ENCODE measurements at regions not wholly inside any gene's neighbourhood (a gene's known extent, or its start where the extent isn't known, plus 50 kb on each side); places are given as distances from the start of the nearest gene placed in this dataset.

DNA sequence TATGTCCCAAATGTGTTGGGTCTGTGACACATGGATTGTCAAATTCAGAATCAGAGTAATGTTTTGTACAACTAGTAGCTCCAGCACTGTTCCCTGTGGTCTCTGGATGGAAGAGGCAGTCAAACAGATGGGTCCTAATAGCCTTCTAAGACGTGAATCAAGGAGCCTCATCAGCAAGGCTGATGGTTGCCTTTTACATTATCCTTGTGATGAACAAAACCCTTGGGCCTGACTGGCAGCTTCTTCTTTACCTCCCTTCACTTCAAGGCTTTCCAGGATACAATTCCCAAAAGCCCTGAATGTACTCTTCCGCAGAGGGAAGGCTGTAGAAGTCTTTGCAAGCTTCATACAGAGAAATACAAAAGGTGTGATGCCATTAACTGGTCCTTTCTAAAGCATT lies 633.3 kb downstream of the USP25 start:
- DNase-seq (ENCODE audit: low read depth), result no peak

DNA sequence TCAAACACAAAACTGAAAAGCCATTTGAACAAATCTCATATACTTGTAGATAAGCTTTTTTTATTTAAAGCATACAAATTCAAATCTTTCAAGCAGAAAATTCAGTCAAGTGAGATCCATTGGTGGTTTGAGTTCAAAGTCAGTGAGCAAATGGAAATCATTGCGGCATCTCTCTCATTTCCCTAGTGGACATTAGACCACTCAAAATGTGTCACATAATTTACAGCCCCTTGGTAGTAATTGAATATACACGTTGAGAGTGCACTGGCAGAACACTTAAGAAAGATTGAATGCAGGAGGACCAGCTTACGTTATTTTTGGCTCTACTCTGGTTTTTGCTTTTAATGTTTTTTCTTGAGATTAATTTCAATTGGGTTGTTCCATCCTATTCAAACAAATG lies 633.7 kb downstream of the USP25 start:
- DNase-seq (ENCODE audit: low read depth), result no peak

DNA sequence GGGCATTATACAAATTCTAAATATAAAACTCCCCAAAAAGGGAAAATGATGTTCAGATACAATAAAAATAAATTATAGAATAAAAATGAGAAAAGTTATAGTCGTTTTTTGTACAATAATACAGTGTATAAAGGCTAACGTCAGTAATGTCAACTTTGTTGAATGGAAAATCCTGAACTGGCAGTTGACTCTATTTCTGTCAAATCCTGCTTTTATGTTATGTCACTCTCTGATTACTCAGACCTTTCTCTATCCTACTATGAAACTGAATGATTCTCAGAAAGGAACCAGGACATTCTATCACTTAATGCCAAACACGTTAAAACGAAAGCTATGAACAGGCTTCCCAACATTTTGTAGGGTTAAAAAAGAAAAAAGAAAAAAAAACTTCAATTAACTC lies 636.4 kb downstream of the USP25 start:
- DNase-seq (ENCODE audit: low read depth), result no peak

DNA sequence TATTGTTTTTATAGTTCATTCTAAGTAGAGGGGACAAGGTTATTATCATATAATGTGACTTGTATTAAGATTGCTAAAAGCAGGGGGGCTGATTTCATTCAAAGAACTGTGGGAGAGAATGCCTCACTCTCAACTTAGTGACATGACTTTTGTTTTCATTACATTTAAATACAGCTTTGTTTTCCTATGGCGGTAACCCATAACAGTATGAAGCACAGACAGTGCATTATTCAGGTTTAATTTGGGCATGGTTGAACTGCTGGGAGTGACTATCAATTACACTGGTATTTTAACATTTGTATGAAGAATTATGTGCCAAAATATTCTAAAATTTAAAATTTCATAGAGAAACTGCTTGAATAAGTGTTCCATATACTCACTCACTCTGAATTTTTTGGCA lies 637.3 kb downstream of the USP25 start:
- DNase-seq (ENCODE audit: low read depth), result no peak

DNA sequence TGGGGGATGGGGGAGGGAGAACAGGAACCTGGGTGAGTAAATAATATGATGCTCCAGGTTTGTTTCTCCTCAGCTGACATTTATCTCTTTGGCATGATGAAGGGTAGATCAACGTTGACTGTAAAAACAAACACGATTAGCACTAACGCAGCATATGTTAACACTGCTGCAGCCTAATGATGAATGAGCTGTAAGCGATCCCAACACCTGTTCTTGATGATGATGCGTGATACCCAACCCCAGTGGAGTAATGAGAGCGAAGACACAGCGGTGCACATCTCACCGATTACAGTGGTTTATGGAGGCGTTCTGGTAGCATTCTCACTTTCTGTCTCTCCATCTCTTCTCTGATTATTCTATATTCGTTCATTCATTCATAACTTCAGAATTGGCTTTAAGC lies 640.4 kb downstream of the USP25 start:
- no peak for DNase-seq (ENCODE audit: low read depth)

DNA sequence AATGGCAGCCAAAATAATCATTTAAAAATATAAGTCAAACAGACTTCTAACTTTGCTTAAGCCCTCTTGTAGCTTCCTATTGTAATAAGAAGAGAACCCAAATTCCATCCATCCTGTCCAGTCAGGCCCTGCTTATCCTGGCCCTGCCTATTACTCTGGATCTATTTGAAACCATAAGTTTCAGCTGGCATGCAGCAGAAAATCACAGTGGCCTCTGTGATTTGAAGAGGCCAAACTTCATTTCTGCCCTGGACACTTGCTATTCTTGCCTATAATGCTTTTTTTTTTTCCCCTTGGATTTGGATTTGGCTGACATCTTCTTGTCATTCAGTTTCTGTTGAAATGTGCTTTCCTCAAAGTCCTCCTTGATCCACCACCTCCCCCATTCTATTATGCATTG lies 642.8 kb downstream of the USP25 start:
- DNase-seq (ENCODE audit: low read depth), result no peak

DNA sequence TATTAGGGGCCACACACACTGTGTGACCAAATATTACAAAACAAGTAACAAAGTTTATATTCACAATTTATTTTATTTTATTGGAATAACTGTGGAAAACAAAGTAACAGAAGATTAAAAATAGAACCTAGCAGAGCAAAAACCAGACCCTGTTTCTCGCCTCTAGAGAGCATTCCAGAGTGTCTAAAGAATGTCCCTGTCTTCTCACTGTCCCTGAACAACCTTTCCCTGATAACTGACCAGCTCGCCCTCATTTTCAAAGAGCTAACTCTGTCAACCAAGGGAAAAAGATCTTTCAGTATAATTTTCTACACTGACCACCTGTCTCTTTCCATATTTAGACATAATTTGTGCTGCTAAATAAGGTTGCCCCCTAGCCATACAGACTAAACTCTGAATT lies 646.9 kb downstream of the USP25 start:
- DNase-seq (ENCODE audit: low read depth), result no peak

DNA sequence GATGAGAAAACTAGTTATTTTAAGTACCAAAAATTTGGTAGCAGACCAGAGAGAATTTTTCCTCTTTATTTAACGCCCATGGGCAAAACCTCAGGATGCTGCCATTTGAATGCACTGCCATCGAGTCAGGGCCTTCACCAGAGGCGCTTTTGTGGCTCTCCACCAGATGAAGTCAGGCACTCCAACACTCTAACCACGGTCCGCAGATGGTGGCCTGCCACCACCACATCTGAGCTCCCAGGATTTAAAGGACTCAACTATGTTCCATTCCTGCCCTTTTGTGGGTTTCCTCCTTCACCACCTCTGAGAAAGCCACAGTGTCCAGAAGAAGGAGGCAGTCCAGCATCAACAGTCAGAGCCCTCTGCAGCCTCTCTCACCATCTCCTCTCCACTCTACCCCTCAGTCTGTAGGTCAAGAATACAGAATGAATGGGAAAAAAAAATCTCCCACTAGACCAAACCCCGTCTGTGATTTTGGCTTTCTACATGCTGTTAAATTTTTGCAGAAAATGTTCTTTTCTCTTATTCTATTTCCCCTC lies 647.4 kb downstream of the USP25 start:
- DNase-seq (ENCODE audit: low read depth), result no peak

DNA sequence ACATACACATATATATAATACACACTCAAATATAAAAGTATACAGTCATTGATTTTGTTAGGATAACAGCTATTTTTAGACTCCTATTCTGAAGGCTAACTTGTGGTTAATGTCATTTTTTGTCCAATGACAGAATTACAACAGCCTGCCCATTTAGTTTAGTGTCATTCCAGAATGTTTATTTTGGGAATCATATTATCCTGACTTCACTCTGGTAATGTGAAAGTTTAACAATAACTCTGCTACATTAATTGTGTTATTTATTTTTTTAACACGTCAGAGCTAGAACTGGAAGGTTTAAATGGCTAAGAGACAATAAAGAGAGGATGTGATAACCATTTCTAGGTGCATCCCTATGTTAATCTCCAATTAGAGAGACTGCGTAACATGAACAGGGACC lies 648.1 kb downstream of the USP25 start:
- DNase-seq (ENCODE audit: low read depth), result no peak

DNA sequence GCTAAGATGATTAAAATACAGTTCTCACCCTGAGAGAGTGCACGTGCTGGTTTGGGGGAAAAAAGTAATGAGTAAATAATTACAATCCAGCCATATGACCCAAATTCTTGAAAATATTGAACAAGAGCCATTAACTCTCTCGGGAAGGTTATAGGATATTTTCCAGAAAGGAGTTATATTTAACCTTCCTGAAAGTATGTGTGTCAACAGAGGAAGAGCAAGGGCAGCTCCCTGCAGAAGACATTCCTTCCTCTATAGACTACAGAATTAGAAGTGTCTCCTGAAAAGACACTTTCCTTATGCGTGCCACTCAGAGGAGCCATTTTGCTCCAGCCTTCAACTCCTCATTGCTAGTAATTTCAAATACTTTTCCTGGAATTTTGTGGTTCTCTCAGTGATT lies 648.7 kb downstream of the USP25 start:
- DNase-seq (ENCODE audit: low read depth), result no peak

DNA sequence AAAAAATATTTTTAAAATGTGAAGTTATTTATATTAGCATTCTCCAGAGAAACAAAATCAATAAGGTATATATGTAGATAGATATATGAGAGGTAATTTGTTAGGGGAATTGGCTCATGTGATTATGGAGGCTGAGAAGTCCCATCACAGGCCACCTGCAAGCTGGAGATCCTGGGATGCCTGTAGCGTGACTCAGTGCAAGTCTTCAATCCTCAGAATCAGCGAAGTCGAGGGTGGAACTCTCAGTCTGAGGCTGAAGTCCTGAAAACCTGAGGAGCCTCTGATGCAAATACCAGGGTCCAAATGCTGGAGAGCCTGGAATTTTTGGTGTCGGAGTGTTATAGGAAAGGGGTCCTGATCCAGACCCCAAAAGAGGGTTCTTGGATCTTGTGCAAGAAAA lies 658.5 kb downstream of the USP25 start:
- no peak for DNase-seq (ENCODE audit: low read depth)

DNA sequence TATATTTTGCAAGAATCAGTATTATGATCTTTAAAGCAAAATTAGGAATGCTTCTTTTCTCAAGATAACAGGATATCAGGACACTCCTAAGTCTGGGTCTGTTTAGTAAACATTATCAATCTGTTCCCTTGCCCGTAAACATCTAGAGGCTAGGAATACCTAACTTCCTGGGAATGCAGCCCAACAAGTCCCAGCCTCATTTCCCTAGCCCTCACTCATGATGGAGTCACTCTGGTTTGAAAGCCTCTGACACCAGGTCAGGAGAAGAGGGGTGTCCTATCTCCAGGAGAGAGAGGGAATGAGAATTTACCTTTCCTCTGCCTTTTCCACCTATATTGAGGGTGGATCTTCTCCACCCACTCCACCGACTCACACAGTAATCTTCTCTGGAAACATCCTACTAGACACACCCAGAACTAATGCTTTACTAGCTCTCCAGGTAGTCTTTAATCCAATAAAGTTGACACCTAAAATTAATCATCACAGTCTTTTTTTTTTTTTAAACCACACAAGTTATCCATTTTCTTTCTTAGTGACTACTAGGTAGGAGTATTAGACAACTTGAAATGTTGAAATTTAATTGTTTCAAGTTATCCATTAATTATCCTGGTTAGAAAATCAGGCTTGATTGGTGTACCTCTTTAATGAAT lies 659.3 kb downstream of the USP25 start:
- no peak for DNase-seq (ENCODE audit: low read depth)

DNA sequence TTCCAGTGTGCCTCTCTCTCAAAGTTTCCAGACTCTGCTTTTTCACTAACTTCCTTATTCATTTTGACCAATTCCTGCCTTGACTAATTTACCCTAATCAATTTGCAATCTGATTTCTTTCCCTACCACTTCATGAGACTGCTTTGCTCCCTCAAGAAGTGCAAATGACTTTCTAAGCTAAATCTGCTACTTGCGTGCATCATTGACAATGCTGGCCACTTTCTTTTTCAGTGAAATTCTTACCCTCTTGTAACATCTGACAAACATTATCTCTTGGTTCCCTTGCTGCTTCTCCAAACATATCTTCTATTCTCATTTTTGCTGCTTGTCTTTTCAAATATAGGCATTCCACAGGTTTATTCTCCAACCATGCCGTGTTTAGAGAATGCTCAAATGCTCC lies 659.9 kb downstream of the USP25 start:
- no peak for DNase-seq (ENCODE audit: low read depth)

DNA sequence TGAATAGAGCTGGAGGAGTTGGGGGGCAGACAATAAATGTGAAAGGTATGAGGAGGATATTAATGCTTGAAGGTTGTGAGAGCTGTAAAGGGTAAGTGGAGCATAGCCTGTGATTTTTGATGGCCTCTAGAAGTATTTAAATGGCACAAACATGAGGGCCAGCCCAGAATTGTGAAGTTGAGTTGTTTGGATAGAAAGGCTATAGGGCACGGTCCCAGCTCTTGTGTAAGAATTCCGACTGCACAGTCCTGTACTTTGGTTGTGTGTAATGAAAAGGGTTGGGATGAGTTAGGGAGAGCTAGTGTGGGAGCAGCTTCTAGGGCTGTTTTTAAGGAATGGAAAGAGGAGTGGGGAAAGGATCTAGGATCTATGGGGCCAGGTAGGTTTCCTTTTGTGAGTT lies 665.5 kb downstream of the USP25 start:
- DNase-seq (ENCODE audit: low read depth), result no peak

DNA sequence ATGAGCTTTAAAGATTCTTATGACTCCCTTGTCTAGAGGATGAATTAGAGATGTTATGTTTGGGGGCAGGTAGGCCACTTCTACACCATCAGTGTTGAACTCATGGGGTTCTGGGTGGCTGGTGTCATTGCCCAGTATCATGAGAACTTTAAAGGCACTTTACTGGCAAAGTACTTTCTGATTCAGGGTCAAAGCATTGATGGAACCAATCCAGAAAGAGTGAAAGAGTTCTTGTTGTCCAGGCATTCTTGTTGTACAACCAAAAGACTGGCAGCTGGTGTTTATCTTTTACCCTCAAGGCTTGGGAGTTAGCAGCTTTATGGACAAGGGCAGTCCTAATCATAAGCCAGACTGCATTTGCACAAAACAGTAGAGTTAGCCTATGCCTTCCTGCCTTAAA lies 673.0 kb downstream of the USP25 start:
- no peak for DNase-seq (ENCODE audit: low read depth)

DNA sequence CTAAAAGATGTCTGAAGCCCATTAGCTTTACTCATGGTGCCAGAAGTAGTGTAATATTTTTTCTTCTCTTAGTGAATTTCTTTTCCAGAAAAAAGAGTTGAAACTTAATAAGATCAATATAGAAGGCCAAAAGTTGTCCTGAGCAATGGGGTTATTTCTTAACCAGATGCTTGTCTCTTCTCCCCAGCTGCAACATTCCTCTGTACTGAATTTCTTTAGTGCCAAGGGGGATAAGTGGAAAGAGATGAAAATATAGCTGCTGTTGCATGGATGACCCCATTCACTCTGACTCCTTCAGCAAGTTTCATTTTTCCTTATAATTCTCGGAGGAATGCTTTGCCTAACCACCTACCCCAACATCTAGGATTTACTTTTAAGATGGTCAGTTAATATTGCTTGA lies 675.0 kb downstream of the USP25 start:
- no peak for DNase-seq (ENCODE audit: low read depth)

DNA sequence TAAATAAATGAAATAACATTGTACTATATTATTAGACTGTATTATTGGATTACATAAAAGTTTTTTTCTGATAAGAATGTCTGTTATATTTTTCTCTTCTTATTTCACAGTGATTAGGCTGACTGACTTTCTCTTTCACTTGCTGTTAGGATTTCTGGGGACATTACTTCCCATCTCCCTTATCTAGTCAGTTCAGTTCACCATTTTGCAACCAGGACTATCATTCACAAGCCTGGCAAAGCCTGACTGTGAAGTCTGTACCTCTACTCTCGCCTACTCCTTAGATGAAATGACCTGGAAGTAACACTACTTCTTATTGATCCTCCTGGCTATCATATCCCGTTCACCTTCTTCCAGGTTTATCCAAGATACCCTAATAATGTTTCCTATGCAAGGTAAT lies 676.6 kb downstream of the USP25 start:
- no peak for DNase-seq (ENCODE audit: low read depth)

DNA sequence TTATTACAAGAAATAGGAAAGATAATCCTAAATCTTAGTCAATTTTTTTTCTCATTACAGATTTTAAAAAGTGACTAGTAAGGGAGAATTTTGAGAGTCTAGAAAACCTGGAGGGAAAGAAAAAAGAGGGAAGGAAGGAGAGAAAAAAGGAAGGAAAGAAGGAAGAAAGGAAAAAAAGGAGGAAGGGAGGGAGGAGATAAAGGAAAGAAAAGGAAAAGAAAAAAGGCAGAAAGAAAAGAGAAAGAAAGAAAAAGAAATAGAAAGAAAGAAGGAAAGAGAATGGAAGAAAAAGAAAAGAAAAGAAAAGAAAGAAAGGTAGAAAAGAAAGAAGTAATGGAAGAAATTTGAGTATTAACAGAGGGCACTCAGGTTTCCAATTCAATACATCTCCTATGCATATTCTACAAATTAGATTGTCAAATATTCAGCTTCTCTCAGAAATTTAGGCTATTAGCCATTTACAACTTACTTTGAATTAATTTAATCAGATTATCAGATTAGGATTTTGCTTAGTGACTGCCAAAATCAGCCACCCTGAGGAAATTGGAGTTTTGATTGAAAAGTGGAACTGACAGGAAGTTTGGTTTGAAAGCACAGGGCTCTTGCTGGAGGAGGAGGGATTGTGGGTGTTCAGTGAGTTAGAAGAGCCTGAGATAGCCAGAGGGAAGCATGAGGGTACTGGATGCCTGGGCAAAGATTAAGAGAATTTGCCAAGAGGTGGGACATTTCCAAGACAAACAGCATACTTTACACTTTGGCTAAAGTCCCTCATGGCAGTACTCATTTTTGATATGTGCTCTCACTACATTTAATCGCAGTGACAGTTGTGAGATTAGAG lies 677.8 kb downstream of the USP25 start:
- no peak for DNase-seq (ENCODE audit: low read depth)

DNA sequence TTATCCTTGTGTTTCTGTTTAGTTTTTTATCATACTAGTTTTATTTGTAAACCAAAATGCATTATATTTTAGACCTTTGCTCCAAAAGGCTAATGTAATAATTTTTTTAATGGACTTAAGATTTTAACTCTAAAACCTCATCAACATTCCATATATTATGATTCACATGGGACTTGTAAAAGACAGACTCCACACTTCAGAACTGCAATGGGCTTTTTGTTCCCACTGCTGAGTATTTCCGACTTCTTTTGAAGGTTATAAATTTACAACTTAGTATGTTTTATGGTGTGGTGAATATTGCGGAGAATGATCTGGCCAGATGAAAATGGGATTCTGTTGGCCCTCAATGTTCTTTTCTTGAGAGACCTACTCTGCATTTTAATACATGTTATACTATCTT lies 678.5 kb downstream of the USP25 start:
- no peak for DNase-seq (ENCODE audit: low read depth)

DNA sequence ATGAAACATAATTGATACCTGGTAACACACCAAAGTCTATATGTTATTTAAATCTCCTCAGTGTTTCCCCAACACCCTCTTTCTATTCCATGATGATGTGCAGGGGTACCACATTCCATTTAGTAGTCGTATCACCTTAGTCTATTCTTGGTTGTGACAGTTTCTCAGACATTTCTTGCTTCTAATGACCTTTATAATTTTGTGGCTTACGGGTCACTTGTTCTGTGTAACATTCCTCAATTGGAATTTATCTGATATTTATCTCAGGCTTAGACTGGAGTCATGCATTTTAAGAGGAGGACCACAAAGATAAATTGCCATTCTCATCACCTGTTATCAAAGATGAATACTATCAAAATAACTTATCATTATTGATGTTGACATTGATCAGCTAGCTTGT lies 679.6 kb downstream of the USP25 start:
- DNase-seq (ENCODE audit: low read depth), result no peak

DNA sequence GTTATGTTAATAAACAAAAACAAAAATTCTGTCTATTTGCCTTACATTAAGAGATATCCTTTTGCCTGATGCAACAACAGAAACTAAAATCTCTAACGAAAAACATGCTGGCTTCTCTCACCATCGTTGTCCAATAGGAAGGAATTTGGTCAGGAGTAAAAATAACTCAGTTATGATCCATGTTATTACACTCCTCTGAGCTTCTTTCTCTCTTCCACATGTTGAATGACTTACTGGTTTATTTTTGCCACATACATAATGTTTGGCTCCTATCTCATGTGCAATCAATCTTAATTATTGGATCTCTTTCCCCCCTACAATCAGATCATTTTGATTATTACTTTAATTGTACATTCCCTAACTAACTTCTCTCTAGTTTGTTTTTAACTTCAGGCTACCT lies 688.4 kb downstream of the USP25 start:
- DNase-seq (ENCODE audit: low read depth), result no peak

DNA sequence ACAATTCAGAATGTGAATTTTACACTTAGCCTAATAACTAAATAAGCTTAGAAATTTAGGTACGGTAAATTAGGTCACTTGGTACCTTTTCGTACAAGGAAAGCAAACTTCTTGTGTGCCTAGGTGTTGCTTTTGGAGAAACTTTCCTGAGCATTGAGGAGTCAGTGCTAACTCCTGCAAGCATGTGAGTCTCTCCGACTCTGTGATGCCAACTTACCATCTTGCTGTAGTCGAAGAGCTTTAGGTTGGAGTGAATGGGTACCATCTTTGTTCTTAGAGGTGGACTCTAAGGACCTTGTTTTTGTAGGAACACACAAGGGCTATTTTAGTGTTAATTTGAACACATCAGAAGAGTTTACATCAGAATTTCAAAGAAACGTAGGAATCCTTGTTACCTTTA lies 688.9 kb downstream of the USP25 start:
- DNase-seq (ENCODE audit: low read depth), result no peak

DNA sequence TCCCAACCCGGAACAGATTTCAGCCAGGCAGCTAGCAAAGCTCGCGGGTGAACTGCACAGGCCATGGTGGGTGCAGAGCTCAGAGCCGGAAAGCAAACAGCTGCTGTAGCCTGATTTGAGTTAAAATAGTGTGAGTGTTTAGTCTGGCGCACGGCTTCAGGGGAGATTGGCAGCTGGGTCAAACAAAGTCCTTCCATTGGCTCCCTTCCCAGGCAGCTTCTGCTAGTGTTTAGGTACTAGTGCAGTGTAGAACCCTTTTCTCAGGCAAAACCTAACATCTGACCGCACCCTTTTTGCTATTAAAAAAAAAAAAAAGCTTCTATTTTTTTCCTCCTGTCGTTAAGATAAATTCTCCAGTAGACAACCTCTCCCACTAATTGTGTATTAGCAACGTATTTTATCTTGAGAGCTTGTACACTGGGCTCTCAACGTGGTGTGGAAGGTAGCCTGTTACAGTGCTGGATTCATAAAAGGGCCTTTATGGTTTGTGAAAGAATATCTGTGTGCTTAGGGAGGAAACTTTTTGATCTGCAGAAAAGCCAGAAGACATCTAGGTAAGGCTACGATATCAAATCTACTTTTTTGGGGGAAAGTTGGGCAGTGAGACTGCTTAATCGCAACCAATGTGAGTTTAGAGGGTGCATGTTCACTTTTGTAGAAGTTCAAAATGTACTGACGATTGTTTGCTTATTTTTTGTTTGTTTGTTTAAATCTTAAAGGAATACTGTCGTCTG lies 689.6 kb downstream of the USP25 start:
- no peak for DNase-seq (ENCODE audit: low read depth)

Measured in GM04503 (cell line).